ENCODE measurements at regions not wholly inside any gene's neighbourhood (a gene's known extent, or its start where the extent isn't known, plus 50 kb on each side); places are given as distances from the start of the nearest gene placed in this dataset.

- no peak for TF ChIP-seq CTCF (IDR thresholded peaks at IDR 0.05)
- TF ChIP-seq POLR2AphosphoS5 (IDR thresholded peaks at IDR 0.05) = no peak
Measured at GRCh38 chr15:25170781-25171110, 216.0 kb downstream of the SNRPN start.
